ENCODE measurements at regions not wholly inside any gene's neighbourhood (a gene's known extent, or its start where the extent isn't known, plus 50 kb on each side); places are given as distances from the start of the nearest gene placed in this dataset.

DNA sequence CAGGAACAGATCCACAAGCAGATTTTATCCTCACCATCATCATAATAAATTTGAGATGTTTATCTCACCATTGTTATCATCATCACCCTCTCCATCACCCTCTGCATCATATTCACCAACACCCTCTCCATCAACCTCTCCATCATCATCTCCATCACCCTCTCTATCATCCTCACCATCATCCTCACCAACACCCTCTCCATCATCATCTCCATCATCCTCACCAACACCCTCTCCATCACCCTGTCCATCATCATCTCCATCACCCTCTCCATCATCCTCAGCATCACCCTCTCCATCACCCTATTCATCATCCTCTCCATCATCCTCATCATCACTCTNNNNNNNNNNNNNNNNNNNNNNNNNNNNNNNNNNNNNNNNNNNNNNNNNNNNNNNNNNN lies 567.0 kb upstream of the SGCD start:
- no peak for FAIRE-seq
- no peaks in the 10 kb centered on the region for H3K36me3 ChIP-seq (ENCODE audit: control insufficient read depth, insufficient read depth, low read length)
- TF ChIP-seq, protein P1, sequence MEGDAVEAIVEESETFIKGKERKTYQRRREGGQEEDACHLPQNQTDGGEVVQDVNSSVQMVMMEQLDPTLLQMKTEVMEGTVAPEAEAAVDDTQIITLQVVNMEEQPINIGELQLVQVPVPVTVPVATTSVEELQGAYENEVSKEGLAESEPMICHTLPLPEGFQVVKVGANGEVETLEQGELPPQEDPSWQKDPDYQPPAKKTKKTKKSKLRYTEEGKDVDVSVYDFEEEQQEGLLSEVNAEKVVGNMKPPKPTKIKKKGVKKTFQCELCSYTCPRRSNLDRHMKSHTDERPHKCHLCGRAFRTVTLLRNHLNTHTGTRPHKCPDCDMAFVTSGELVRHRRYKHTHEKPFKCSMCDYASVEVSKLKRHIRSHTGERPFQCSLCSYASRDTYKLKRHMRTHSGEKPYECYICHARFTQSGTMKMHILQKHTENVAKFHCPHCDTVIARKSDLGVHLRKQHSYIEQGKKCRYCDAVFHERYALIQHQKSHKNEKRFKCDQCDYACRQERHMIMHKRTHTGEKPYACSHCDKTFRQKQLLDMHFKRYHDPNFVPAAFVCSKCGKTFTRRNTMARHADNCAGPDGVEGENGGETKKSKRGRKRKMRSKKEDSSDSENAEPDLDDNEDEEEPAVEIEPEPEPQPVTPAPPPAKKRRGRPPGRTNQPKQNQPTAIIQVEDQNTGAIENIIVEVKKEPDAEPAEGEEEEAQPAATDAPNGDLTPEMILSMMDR (IDR thresholded peaks at IDR 0.05; ENCODE audit: insufficient read depth, low read length, severe bottlenecking), result no peak
- no peaks in the 10 kb centered on the region for H3K27me3 ChIP-seq (ENCODE audit: control insufficient read depth, insufficient read depth, low read length)
- H3K4me3 ChIP-seq (ENCODE audit: low read depth, low read length), result no peak overlapping the region
- no peak for DNase-seq (ENCODE audit: low read depth)

- DNase-seq (ENCODE audit: low read depth) (no peak), FAIRE-seq (no peak)
- no peaks in the 10 kb centered on the region for H3K36me3 ChIP-seq (ENCODE audit: control insufficient read depth, insufficient read depth, low read length)
- no peak overlapping the region for H3K4me3 ChIP-seq (ENCODE audit: low read depth, low read length)
- no peaks in the 10 kb centered on the region for H3K27me3 ChIP-seq (ENCODE audit: control insufficient read depth, insufficient read depth, low read length)
- TF ChIP-seq, protein P1 (IDR thresholded peaks at IDR 0.05; ENCODE audit: insufficient read depth, low read length, severe bottlenecking), result no peak
Observed at GRCh38 chr5:155761502-155761901, 565.5 kb upstream of the SGCD start.

DNA sequence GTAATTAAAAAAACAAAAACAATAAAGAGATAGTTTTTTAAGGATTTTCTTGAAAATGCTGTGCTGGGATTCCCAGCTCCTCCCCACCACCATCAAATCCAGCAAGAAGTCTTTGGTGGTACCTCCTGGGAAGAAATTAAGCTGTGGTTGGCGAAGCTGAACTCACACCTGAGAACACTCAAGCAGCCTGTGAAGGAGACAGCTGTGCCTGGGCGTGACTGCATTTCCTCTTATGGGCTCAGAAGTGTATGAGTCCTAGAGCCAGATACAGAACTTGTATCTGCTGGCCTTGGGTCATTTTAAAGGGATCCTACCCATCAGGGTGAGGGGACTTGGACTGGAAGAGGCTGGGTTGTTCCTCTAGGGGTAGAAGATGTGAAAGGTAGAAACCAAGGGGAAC lies 561.2 kb upstream of the SGCD start:
- no peaks in the 10 kb centered on the region for H3K36me3 ChIP-seq (ENCODE audit: control insufficient read depth, insufficient read depth, low read length)
- DNase-seq (ENCODE audit: low read depth) (no peak), FAIRE-seq (no peak)
- H3K27me3 ChIP-seq (ENCODE audit: control insufficient read depth, insufficient read depth, low read length), result no peaks in the 10 kb centered on the region
- TF ChIP-seq, protein P1 (IDR thresholded peaks at IDR 0.05; ENCODE audit: insufficient read depth, low read length, severe bottlenecking), result no peak
- H3K4me3 ChIP-seq (ENCODE audit: low read depth, low read length), result no peak overlapping the region

DNA sequence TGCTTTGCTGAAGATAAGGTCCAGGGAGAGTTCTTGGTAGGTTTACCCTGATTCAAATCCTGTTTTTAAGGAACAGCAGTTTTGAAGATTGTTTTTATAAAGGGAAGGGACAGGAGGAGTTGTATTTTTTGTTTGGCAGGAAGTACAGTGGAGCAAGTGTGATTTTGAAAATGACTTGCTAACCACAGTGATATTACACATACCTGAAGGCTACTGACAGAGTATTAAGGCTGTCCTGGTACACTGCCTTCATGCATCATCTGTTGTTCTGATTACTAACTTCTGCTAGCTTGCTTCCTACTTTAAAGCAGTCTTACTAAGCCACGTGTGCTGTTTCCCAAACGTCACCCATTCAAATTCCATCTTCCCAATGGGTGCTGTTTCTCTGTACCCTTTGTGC lies 559.5 kb upstream of the SGCD start:
- no peak overlapping the region for H3K4me3 ChIP-seq (ENCODE audit: low read depth, low read length)
- DNase-seq (ENCODE audit: low read depth), result no peak
- no peak for FAIRE-seq
- TF ChIP-seq, protein P1 (IDR thresholded peaks at IDR 0.05; ENCODE audit: insufficient read depth, low read length, severe bottlenecking), result no peak
- no peaks in the 10 kb centered on the region for H3K27me3 ChIP-seq (ENCODE audit: control insufficient read depth, insufficient read depth, low read length)
- no peaks in the 10 kb centered on the region for H3K36me3 ChIP-seq (ENCODE audit: control insufficient read depth, insufficient read depth, low read length)

DNA sequence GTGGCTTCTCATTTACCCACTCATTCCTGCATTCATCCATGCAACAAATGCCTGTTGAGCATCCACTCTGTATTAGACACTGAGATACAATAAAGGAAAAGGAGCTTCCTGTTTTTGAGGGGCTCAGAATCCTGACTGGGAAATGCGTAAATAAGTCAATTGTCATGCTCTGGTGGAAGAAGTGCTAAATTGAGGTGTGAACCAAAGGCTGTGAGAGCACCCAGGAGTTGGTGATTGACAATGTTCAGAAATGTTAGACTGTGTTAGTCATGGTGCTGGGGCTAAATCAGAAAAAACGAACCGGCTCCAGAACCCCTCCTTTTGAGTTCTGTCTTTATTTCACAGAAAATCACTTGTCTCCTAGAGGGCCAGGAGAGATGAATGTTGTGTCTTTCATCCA lies 558.6 kb upstream of the SGCD start:
- no peak for FAIRE-seq
- no peak for DNase-seq (ENCODE audit: low read depth)
- H3K4me3 ChIP-seq (ENCODE audit: low read depth, low read length), result no peak overlapping the region

More for the DNA sequence above, 558.6 kb upstream of the SGCD start:
- TF ChIP-seq, protein P1 (IDR thresholded peaks at IDR 0.05; ENCODE audit: insufficient read depth, low read length, severe bottlenecking), result no peak
- no peaks in the 10 kb centered on the region for H3K27me3 ChIP-seq (ENCODE audit: control insufficient read depth, insufficient read depth, low read length)
- H3K36me3 ChIP-seq (ENCODE audit: control insufficient read depth, insufficient read depth, low read length), result no peaks in the 10 kb centered on the region

Data from bronchial epithelial cell (primary cell).